SU-DHL-6 (cell line): ENCODE measurements at regions not wholly inside any gene's neighbourhood (a gene's known extent, or its start where the extent isn't known, plus 50 kb on each side); places are given as distances from the start of the nearest gene placed in this dataset.

Experiments used
- H2AFZ ChIP-seq: fragments of 200-600 bp; sonication (generic); 2 replicates; pipeline ENCODE4 v1.6.1; 2014; ENCODE audit warnings: low read depth, mild to moderate bottlenecking, moderate library complexity, mixed read lengths, antibody characterized with exemption, low read length; ENCODE audit not compliant: severe bottlenecking
- H3F3A ChIP-seq: fragments of 200-600 bp; shearing (Covaris generic); 2 replicates; pipeline ENCODE4 v1.6.0; 2016; ENCODE audit warnings: antibody characterized with exemption, mild to moderate bottlenecking; ENCODE audit not compliant: insufficient read depth
- H3K27ac ChIP-seq: fragments of 200-600 bp; sonication (generic); 2 replicates; pipeline ENCODE4 v1.5.1; 2016; ENCODE audit warnings: low read depth, mild to moderate bottlenecking, low read length, moderate library complexity, mixed read lengths
- H3K27me3 ChIP-seq: fragments of 200-600 bp; sonication (generic), shearing (Covaris generic); 2 replicates; pipeline ENCODE4 v1.6.0; 2014; ENCODE audit warnings: mild to moderate bottlenecking, low read length
- H3K36me3 ChIP-seq: fragments of 200-600 bp; sonication (generic); 2 replicates; pipeline ENCODE4 v1.6.1; 2014; ENCODE audit warnings: mild to moderate bottlenecking, low read length, mixed read lengths
- H3K4me2 ChIP-seq: fragments of 300-600, 200-600 bp; shearing (Covaris generic), sonication (generic); 2 replicates; pipeline ENCODE4 v1.6.0; 2014; ENCODE audit warnings: low read length, low read depth, mild to moderate bottlenecking; ENCODE audit not compliant: poor library complexity, severe bottlenecking
- H3K4me3 ChIP-seq: fragments of 200-600 bp; sonication (generic); 2 replicates; pipeline ENCODE4 v1.5.1; 2014; ENCODE audit warnings: antibody characterized with exemption, low read length, mild to moderate bottlenecking, mixed read lengths; ENCODE audit not compliant: insufficient read depth, poor library complexity, severe bottlenecking
- H3K79me2 ChIP-seq: fragments of 200-600 bp; sonication (generic); 2 replicates; pipeline ENCODE4 v1.6.1; 2014; ENCODE audit warnings: mild to moderate bottlenecking, low read length, moderate library complexity; ENCODE audit not compliant: insufficient read depth
- H3K9ac ChIP-seq: fragments of 200-600 bp; sonication (generic); 2 replicates; pipeline ENCODE4 v1.7.0; 2014; ENCODE audit warnings: mild to moderate bottlenecking, low read length
- H3K9me2 ChIP-seq: fragments of 200-600 bp; sonication (generic); replicated peaks from 2 replicates; pipeline ENCODE4 v1.6.1; 2014; ENCODE audit warnings: low read length; ENCODE audit not compliant: insufficient read depth
- H3K9me3 ChIP-seq: fragments of 200-600 bp; sonication (generic); 2 replicates; pipeline ENCODE4 v1.6.1; 2014; ENCODE audit warnings: low read length, mixed read lengths; ENCODE audit not compliant: insufficient read depth
- H4K20me1 ChIP-seq: fragments of 200-600 bp; sonication (generic); 2 replicates; pipeline ENCODE4 v1.6.1; 2014; ENCODE audit warnings: low read depth, mild to moderate bottlenecking, antibody characterized with exemption, low read length, moderate library complexity, mixed read lengths
- EZH2phosphoT487 ChIP-seq: fragments of 200-600 bp; sonication (generic), shearing (Covaris generic); conservative IDR thresholded peaks from 2 replicates; pipeline ENCODE4 v1.6.1; 2018; ENCODE audit warnings: mild to moderate bottlenecking, antibody characterized with exemption, low read length, moderate library complexity, mixed read lengths
- TF ChIP-seq, protein P1 (sequence below): fragments of 200-600 bp; sonication (generic); IDR thresholded peaks from one replicate; pipeline ENCODE4 v1.5.1; 2017; ENCODE audit warnings: antibody characterized with exemption, mild to moderate bottlenecking, low read length, moderate library complexity; ENCODE audit not compliant: insufficient read depth, poor library complexity, severe bottlenecking

GRCh38 chr6:23418095-23418494, 707.9 kb upstream of the NRSN1 start:
- H3K9me2 ChIP-seq, result no peaks in the 10 kb centered on the region
- no peaks in the 10 kb centered on the region for H4K20me1 ChIP-seq
- H3F3A ChIP-seq, result no peaks in the 10 kb centered on the region
- H3K4me2 ChIP-seq, result no peak overlapping the region
- H3K27ac ChIP-seq, result no peak overlapping the region
- no peaks in the 10 kb centered on the region for H3K36me3 ChIP-seq
- H3K79me2 ChIP-seq, result no peaks in the 10 kb centered on the region
- H3K4me3 ChIP-seq, result no peak overlapping the region
- no peak for TF ChIP-seq EZH2phosphoT487
- TF ChIP-seq, protein P1, sequence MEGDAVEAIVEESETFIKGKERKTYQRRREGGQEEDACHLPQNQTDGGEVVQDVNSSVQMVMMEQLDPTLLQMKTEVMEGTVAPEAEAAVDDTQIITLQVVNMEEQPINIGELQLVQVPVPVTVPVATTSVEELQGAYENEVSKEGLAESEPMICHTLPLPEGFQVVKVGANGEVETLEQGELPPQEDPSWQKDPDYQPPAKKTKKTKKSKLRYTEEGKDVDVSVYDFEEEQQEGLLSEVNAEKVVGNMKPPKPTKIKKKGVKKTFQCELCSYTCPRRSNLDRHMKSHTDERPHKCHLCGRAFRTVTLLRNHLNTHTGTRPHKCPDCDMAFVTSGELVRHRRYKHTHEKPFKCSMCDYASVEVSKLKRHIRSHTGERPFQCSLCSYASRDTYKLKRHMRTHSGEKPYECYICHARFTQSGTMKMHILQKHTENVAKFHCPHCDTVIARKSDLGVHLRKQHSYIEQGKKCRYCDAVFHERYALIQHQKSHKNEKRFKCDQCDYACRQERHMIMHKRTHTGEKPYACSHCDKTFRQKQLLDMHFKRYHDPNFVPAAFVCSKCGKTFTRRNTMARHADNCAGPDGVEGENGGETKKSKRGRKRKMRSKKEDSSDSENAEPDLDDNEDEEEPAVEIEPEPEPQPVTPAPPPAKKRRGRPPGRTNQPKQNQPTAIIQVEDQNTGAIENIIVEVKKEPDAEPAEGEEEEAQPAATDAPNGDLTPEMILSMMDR, result no peak
- H3K9ac ChIP-seq, result no peak overlapping the region
- no peak overlapping the region for H2AFZ ChIP-seq
- H3K27me3 ChIP-seq, result no peaks in the 10 kb centered on the region
- no peaks in the 10 kb centered on the region for H3K9me3 ChIP-seq

DNA sequence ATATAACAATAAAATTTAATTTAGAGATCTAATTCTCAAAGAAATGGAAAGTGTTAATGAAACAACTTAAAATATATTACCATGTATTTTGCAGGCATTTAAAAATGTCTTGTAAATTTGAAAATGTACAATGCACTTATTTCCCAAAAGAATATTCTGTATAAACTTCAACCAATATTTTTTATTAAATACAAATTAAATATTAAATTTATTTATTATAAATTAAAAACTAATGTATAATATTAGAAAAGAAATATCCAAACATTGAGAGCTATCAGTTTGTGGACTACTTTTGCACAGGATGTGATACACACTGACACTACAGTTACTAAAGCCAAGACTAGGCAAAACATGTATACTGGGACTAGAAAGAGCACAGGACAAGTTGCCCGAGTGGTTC, 707.0 kb upstream of the NRSN1 start:
- Histone ChIP-seq H3K27ac (no peak overlapping the region), H3F3A (no peaks in the 10 kb centered on the region), H4K20me1 (no peaks in the 10 kb centered on the region), H3K9me2 (no peaks in the 10 kb centered on the region), H3K36me3 (no peaks in the 10 kb centered on the region), H2AFZ (no peak overlapping the region), H3K4me3 (no peak overlapping the region), H3K9me3 (no peaks in the 10 kb centered on the region), H3K79me2 (no peaks in the 10 kb centered on the region), H3K27me3 (no peaks in the 10 kb centered on the region), H3K4me2 (no peak overlapping the region), H3K9ac (no peak overlapping the region)
- TF ChIP-seq, protein P1, result no peak
- TF ChIP-seq EZH2phosphoT487, result no peak

- Histone ChIP-seq H3K4me2 (no peak overlapping the region), H3K9ac (no peak overlapping the region), H3K36me3 (no peaks in the 10 kb centered on the region), H3K27me3 (no peaks in the 10 kb centered on the region), H3F3A (no peaks in the 10 kb centered on the region), H3K9me3 (no peaks in the 10 kb centered on the region), H3K79me2 (no peaks in the 10 kb centered on the region), H3K27ac (no peak overlapping the region), H4K20me1 (no peaks in the 10 kb centered on the region), H3K4me3 (no peak overlapping the region), H2AFZ (no peak overlapping the region), H3K9me2 (no peaks in the 10 kb centered on the region)
- TF ChIP-seq, protein P1, result no peak
- no peak for TF ChIP-seq EZH2phosphoT487
Measured at GRCh38 chr6:23420659-23421350, 705.2 kb upstream of the NRSN1 start.
